Inflammatory macrophage (primary cell): ENCODE measurements at regions not wholly inside any gene's neighbourhood (a gene's known extent, or its start where the extent isn't known, plus 50 kb on each side); places are given as distances from the start of the nearest gene placed in this dataset.

Experiments
- DNase-seq, 2 donors: peaks; one replicate each; pipeline ENCODE4 v3.0.0-alpha.2; 2020 to 2022

- DNase-seq = no peak
Observed at GRCh38 chr9:130782886-130783530, 52.0 kb upstream of the ABL1 start.

- DNase-seq = no peak
Observed at GRCh38 chr9:130785053-130785452, 50.0 kb upstream of the ABL1 start.
